GM19025 (cell line): ENCODE measurements at regions not wholly inside any gene's neighbourhood (a gene's known extent, or its start where the extent isn't known, plus 50 kb on each side); places are given as distances from the start of the nearest gene placed in this dataset.

Source experiments
- ATAC-seq: cut with Tn5 transposase; IDR thresholded peaks from one replicate; pipeline ENCODE4 v1.9.1; 2021; ENCODE audit warnings: mild to moderate bottlenecking, low read depth, moderate library complexity; ENCODE audit not compliant: unreplicated experiment

GRCh38 chr5:74430631-74431289 lies 209.8 kb downstream of the ENC1 start:
- ATAC-seq, result no peak

- ATAC-seq, result no peak
These were observed 211.0 kb downstream of the ENC1 start for GRCh38 chr5:74429495-74429894.

DNA sequence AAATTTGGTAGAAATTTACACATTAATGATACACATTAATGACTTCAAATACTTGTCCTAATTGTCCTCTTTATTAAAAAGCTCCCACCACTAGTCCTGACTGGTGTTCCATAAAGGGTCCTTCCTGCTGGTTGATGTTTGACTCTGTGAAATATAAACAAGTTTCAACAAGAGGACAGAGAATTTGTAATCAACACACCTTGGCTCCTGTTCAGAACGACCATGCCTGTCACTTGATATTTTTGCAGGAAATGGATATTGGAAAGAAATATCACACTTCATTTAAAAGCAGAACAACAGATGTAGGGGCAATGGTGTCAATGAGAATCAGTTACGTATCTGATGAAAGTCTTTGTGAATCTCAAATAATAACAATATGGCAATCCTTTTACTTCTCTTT lies 211.7 kb downstream of the ENC1 start:
- no peak for ATAC-seq

DNA sequence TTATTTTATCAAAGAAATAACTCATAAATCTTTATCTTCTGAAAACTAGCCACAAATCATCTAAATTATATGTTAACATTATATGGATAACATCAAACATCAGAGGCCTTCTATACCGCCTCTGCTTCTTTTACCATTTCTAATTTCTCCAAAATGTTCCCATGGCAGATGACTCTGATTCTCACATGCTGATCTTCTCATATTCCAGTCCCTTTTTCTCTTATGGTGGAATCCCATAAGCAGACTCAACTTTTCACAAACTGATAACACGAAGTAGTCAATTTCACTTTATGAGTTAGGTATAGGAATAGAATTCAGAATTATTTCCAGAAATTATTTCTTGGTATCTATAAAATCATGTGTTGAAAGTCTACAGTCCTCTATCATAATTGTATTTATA lies 212.3 kb downstream of the ENC1 start:
- ATAC-seq, result no peak

GRCh38 chr5:74426506-74426905 lies 214.0 kb downstream of the ENC1 start:
- ATAC-seq, result no peak

- no peak for ATAC-seq
These were observed 216.2 kb downstream of the ENC1 start for GRCh38 chr5:74424162-74424868.

GRCh38 chr5:74423383-74423782 lies 217.1 kb downstream of the ENC1 start:
- ATAC-seq, result no peak

DNA sequence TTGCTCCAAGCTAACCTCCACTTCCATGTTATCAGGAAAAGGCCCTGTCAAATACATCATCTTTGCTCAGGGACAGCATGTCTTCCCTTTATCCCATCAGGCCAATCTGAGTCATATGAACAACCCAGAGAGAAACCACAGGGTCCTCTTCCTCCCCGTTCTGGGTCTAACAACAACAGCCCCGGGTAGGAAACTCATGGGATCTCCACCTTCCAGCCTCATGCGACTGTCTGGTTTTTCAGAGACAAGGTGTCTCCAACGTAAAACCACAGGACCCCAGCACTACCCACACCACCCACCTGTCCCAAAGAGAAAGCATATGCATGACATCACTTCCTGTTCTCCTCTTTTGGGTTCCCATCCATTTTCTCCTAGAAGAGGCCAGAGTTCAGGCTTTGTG lies 217.9 kb downstream of the ENC1 start:
- no peak for ATAC-seq

DNA sequence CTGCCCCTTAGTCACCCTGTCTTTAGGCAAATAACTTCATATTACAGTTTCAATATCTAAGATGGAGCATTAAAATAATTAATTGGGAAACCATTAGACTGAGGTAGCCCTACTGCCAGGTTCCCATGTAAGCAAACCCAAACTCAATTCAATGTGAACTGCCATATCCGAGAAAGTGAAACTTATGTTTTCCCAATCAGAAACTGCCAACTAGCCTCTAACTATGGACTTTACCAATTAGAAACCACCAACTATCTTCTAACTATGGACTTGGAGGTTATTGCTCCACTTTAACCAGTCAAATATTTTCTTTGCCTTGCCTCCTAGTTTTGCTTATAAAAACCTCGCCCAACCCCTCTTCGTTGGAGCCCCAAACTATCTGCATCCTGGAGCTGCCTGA lies 218.5 kb downstream of the ENC1 start:
- ATAC-seq, result no peak

DNA sequence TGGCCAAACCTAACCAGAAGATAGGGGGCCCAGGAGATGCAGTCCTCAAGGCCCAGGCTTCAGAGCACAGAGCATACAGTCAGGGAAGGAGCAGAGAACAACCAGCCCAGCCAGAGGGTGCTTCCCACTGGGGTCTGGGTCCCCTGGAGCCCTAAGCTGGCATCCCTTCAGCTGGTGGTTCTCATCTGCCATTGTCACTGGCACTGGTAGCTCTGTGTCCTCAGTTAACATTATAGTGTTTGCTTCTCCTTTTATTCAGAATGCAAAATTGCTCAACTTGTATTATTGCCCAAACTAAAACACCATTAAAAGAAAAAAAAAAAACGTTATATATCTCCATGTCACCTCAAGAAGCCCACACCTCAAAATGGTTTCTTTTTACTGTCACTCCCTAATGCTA lies 219.2 kb downstream of the ENC1 start:
- no peak for ATAC-seq

GRCh38 chr5:74420947-74421346 lies 219.6 kb downstream of the ENC1 start:
- no peak for ATAC-seq

GRCh38 chr5:74420220-74420619 lies 220.3 kb downstream of the ENC1 start:
- ATAC-seq, result no peak

- ATAC-seq, result no peak
These were observed 221.1 kb downstream of the ENC1 start for GRCh38 chr5:74419468-74419867.

DNA sequence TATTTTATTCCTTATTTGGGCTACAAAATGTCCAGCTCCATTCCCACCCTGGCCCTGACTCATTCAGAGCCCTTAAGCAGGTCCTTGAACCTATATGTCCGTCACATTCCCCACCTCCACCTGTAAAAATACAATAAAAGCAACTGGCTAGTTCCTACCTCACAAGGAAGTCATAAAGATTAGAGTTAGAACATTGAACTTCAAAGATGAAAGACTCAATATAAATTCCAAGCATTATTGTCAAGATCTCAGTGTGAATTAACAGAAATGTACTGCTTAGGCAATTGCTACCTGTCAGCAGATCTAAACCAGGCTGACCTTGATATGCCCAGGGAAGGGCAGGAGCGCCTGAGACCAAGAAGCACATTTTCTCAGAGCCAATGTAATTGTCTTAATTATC lies 221.8 kb downstream of the ENC1 start:
- ATAC-seq, result no peak

GRCh38 chr5:74418261-74418660 lies 222.3 kb downstream of the ENC1 start:
- ATAC-seq, result no peak

DNA sequence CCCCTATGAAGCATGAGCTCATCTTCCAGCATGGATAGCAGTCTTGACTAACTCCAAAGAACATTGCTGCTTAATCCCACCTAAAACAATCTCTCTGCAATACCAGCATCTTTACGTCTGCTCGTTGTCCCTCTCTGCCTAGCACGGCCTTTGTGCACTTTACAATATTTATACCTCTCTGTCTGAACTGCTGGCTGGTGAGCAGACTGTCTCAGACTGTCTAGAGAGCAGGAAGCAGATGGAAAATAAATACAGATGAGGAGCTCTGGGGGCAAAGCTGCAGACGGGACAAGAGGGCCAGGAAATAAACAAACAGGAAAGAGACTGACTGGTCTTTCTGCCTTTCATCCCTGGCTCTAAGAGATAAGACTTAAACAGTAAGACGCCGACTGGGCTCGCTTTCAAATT lies 224.8 kb downstream of the ENC1 start:
- ATAC-seq, result no peak

GRCh38 chr5:74414228-74414627 lies 226.3 kb downstream of the ENC1 start:
- ATAC-seq, result no peak

- ATAC-seq, result no peak
These were observed 227.0 kb downstream of the ENC1 start for GRCh38 chr5:74413403-74414048.

- no peak for ATAC-seq
These were observed 228.5 kb downstream of the ENC1 start for GRCh38 chr5:74412066-74412465.

DNA sequence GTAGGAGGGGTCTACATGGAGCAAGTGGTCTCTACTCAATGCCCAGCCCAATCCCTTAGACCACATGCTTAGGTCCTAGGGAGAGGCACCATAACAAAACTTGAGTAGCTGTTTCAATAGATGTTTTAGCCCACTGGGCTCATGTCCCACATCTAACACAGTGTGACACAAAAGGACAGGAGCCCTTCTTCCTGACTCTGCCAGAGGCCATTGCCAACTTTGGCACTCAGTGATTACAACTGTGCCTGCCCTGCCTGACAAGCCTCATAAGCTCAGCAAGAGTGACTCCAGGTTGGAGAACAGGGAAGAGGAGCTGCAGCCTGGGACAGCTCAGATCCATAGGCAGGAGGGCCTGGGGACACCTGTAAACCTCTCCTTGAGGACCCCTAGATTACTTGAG lies 230.8 kb downstream of the ENC1 start:
- ATAC-seq, result no peak

GRCh38 chr5:74409166-74409706 lies 231.3 kb downstream of the ENC1 start:
- no peak for ATAC-seq
